ENCODE measurements at regions not wholly inside any gene's neighbourhood (a gene's known extent, or its start where the extent isn't known, plus 50 kb on each side); places are given as distances from the start of the nearest gene placed in this dataset.
"Not testable (repeated sequence)": the region's sequence is repeated elsewhere in the genome, so short reads cannot be mapped to it uniquely, and the experiment has no call there.

DNA sequence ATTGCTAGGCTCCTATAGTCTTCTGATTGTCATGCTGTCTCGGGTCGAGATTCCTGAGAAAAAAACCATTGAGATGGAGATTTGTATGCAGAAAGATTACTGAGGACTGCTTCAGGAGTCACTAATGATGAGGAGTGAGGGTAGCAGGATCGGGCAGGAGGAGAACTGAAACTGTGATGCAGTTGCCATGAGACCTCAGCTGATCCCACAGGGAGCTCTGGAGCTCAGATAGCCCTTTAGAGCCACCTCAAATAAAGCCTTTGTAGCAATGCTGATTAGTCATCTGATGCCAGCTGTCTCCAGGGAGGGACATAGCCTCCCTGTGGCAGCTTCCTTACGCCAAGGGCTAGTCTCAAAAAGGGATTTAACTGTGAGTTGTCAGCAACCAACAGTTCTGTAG is 256.9 kb downstream of the DMAC1 start:
- no peak for DNase-seq (ENCODE audit: low spot score)

DNA sequence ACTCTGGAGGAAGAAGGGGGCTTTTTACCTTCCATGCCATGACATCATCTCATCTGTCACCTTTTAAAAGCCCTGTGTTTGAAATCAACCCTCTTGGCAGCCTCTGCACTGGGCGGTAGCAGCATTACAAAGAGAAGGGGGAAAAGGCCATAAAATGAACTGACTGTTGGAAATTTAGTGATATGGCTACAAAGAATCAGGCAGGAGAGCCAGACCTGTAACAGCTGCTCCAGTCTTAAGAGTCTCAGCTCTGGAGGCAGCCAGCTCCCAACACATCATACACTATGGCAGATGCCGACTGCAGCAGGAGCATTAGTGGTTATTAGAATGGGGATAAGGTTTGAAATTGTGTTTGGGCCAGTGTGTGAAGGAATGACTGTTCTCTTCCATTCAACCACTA is 257.5 kb downstream of the DMAC1 start:
- no peak for DNase-seq (ENCODE audit: low spot score)

DNA sequence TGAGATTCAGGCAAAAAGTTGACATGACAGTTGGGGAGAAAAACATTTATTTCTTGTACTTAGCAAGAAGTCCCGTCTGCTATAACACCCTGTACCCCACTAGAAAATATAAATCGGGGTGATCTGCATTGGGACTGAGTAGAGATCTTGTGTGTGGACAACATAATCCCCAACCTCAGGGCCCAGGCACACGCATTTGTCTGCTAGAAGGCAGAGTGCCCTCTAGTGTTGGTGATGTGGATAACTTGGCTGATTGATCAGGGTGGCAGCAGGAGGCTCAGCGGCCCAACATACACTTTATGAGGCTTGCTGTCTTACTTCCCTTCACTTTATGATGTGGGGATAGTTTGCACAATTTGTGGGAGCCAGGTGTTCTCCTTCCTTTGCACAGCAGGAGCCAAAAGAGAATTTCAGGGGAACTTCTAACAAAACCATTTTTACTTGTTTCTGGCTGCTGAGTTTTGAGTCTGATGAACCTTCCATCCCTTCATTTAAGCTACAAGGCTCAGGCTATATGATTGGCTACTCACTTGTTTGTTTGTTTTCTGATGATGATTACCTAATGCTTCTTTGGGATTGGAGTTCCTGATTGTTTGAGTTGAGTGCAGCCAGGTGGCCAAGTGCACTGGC is 263.2 kb downstream of the DMAC1 start:
- DNase-seq (ENCODE audit: low spot score), result peak; percentile 36

GRCh38 chr9:7534211-7534935 is 265.2 kb downstream of the DMAC1 start:
- DNase-seq (ENCODE audit: low spot score), result no peak

DNA sequence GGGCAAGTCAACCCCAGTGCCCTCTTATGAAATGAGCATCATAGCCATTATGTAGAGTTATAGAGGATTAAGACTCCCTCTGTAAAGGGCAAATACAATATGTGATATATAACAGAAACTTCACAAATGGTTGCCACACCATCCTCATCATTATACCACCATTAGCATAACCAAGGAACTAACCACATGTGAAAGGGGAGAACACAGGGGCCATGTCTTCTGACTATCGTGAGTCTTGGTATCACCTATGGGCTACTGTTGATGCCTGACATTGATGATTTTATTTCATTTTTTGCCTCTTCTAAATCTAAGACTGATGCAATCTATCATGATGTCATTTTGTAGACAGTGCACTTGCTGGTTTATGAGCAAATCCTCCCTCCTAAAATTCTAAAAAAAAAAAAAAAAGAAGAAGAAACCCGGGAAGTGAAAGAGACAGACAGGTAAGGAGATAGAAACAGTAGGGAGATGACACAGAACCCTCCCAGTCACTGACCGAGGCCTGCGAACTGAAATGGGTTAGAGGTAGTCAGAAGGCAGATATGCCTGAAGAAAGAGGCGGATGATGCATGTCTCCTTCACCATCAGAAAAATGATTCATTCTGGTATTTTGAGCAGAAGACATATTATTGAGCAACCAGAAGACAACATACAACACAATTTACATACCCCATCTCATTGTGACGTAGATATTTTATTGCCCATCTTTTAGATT is 266.0 kb downstream of the DMAC1 start:
- no peak for DNase-seq (ENCODE audit: low spot score)

GRCh38 chr9:7523426-7524043 is 276.0 kb downstream of the DMAC1 start:
- DNase-seq (ENCODE audit: low spot score), result no peak

DNA sequence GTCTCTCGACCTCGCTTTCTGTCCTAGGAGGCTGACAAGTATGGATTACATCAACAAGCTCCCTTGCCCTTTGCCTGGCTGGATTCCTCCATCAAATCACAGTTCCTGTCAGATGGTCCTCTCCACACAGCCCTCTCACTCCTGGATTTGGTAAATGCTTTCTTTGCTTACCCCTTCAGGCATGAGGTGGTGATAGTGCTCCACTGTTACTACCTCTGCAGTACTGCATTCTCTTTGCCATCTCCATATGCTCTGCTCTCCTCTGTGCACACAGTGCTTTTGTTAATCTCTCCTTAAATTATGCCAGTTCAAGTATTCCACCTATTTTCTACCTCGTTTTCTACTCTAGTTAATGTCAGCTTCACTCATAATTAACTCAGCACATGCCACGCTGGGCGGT is 279.2 kb downstream of the DMAC1 start:
- DNase-seq (ENCODE audit: low spot score), result no peak

GRCh38 chr9:7516376-7516775 is 283.2 kb downstream of the DMAC1 start:
- DNase-seq (ENCODE audit: low spot score), result no peak

GRCh38 chr9:7510199-7510598 is 289.4 kb downstream of the DMAC1 start:
- no peak for DNase-seq (ENCODE audit: low spot score)

DNA sequence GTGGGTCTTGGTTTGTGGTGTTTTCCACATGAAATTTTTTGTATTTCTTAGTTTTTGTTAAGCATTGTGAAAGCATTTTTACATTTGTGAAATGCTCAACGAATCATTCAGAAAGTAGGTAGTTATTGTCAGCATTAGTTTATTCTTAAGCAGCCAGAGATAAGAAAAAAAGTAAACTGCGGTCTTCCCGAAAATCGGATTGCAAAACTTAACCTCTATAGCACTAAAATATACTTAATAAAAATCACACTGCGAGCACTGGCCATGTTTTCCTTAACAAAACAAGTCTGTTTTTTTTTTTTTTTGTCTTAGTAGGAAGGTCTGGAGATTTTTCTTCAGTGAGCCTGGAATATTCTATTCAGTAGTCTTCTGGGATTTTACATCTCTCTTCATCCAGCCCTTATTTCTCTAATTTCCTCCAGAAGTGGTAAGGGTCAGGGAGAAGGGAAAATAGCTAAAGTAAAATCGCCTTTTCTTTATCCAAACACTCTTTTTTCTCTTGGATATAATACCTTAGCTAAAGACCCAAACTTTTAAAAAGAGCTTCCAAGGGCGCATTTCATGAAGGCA is 289.9 kb downstream of the DMAC1 start:
- DNase-seq (ENCODE audit: low spot score), result no peak

GRCh38 chr9:7508516-7508915 is 291.1 kb downstream of the DMAC1 start:
- no peak for DNase-seq (ENCODE audit: low spot score)

DNA sequence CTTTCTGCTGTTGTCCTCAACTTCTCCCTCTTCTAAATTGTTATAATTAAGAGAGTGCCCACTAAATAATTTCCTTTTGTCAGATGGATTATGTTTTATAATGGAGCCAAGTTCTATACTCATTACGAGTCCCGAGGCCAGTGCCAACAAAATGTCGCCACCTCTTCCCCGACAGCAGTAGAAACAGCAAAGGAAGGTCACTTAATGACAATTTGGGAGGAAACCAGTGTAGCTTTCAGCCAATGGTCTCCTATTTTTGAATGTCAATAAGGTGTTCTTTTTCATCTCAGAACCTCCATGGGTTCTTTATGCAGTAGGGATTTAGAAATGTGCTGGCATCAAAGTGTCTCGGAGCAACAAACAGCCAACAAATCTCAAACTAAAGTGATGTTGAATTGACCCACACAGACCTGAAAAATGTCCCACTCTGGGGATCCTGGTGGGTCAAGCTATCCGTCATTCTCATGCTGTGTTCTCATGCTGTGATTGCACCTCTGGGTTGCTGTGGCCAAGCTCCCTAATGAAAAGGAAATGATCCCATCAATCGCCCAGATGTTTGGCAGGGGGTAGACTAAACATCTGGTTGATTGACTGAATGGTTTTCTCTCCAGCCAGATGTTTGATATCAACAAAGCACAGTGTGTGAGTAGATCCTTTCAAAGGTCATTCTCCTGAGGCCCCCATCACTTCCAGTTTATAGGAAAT is 291.9 kb downstream of the DMAC1 start:
- DNase-seq (ENCODE audit: low spot score), result no peak

- no peak for DNase-seq (ENCODE audit: low spot score)
Observed at GRCh38 chr9:7507026-7507425, 292.6 kb downstream of the DMAC1 start.

DNA sequence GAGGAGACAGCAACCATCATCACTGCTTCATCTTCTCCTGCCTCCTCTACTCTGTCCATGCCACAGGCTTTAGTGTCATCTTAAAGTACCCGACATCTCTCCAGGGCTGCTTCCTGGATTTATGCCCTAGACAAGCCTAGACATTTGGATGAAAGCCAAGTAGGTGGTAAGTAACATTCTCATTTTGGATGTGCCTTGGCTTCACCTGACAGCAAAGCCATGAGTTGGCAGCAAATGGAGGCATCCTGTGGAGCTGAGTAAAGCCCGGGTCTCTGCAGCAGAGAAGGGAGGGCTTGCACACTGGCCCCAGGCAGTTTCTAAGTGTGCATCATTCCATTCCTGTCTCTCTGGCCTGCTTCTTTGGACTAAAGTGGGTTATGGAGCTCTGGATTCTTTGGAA is 299.1 kb downstream of the DMAC1 start:
- no peak for DNase-seq (ENCODE audit: low spot score)

GRCh38 chr9:7491641-7492040 is 307.9 kb downstream of the DMAC1 start:
- no peak for DNase-seq (ENCODE audit: low spot score)

DNA sequence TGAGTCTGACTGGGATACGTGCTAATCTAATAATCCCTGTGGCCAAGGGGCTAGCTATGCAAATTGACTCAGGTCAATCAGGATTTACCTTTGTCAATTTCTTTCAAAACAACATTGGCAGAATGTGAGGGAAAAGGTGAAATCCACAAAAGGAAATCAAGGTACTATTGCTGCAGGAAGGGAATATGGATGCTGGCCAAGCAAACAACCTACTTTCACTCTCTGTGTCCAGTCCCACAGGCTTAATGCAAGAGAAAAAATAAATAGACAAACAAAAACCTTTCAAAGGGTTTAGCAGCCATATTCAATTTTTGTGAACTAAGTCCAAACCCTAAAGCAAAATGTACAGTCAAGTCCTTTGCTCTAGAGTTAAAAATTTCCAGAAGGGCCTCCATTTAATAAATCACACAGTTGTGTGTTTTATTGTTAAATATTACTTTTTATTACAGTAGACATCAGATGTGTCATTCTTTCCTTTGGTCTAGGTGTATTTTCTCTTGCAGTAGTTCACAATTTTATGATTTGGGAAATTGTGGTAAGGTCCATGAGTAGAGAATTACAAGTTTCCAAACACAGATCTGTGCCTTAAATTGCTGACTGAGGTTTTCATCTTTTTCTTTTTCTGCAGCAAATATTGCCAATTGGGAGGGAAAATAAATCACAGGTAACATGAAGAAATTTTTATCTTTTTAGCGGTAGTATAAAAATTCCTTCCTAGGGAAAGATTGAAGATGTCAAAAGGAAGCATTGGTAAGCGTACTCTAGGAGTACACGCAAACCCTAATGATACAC is 309.1 kb downstream of the DMAC1 start:
- DNase-seq (ENCODE audit: low spot score), result no peak

- no peak for DNase-seq (ENCODE audit: low spot score)
Observed at GRCh38 chr9:7489036-7489435, 310.5 kb downstream of the DMAC1 start.

- not testable (repeated sequence) for DNase-seq (ENCODE audit: low spot score)
Observed at GRCh38 chr9:7484014-7484413, 315.6 kb downstream of the DMAC1 start.

- DNase-seq (ENCODE audit: low spot score), result no peak
Observed at GRCh38 chr9:7481570-7481969, 318.0 kb downstream of the DMAC1 start.

DNA sequence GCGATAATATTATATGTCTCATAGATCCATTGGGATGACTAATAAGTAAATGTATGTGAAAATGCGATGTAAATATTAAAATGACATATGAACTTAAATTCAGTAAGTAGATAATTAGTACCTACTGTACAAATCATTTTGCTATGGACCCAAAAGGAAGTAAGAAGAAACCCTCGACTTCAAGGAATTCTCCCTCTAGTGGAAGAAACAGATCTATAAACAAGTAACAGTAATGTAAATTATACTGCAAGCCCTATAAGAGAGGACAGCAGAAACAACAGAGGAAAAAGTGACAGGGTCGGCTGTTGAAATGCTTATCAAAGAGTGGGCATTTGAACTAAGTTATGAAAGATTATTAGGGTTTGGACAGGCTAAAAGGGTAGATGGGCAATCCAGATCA is 320.3 kb downstream of the DMAC1 start:
- no peak for DNase-seq (ENCODE audit: low spot score)

GRCh38 chr9:7478646-7479045 is 320.9 kb downstream of the DMAC1 start:
- DNase-seq (ENCODE audit: low spot score), result no peak
